ENCODE measurements at regions not wholly inside any gene's neighbourhood (a gene's known extent, or its start where the extent isn't known, plus 50 kb on each side); places are given as distances from the start of the nearest gene placed in this dataset.

GRCh38 chr3:194253270-194253669, 97.9 kb downstream of the CPN2 start:
- Histone ChIP-seq H3K9me3 (ENCODE audit: low read depth) (no peaks in the 10 kb centered on the region), H3K36me3 (replicated peaks; ENCODE audit: insufficient read depth, low read depth) (no peaks in the 10 kb centered on the region), H3K4me1 (ENCODE audit: insufficient read depth) (peaks cover 24% of the 10 kb centered on the region), H2AFZ (no peak overlapping the region), H3K27ac (no peak overlapping the region), H4K20me1 (ENCODE audit: insufficient read depth, poor library complexity, severe bottlenecking) (no peaks in the 10 kb centered on the region), H3K9me2 (replicated peaks; ENCODE audit: insufficient read depth) (no peaks in the 10 kb centered on the region), H3K4me3 (no peak overlapping the region), H3K4me2 (no peak overlapping the region), H3K79me2 (no peaks in the 10 kb centered on the region), H3K27me3 (no peaks in the 10 kb centered on the region)
- no peak for DNase-seq (ENCODE audit: low spot score)
- 85% methylated on average over 4 of the region's 4 CpGs for WGBS (ENCODE audit: low lambda C conversion rate, missing lambda C conversion rate)
- TF ChIP-seq EZH2phosphoT487 (IDR thresholded peaks at IDR 0.05; ENCODE audit: low read depth, severe bottlenecking, unreplicated experiment) (no peak), EZH2 (IDR thresholded peaks at IDR 0.05; ENCODE audit: borderline replicate concordance) (no peak), CTCF (IDR thresholded peaks at IDR 0.05; ENCODE audit: poor library complexity) (no peak)

- no peaks in the 10 kb centered on the region for H3K36me3 ChIP-seq (replicated peaks; ENCODE audit: insufficient read depth, low read depth)
- WGBS (ENCODE audit: low lambda C conversion rate, missing lambda C conversion rate): 91% methylated on average over 7 of the region's 7 CpGs
- no peak overlapping the region for H3K4me2 ChIP-seq
- no peaks in the 10 kb centered on the region for H3K27me3 ChIP-seq
- H3K9me3 ChIP-seq (ENCODE audit: low read depth): no peaks in the 10 kb centered on the region
- no peaks in the 10 kb centered on the region for H4K20me1 ChIP-seq (ENCODE audit: insufficient read depth, poor library complexity, severe bottlenecking)
- H3K4me1 ChIP-seq (ENCODE audit: insufficient read depth): peaks cover 21% of the 10 kb centered on the region
- no peaks in the 10 kb centered on the region for H3K9me2 ChIP-seq (replicated peaks; ENCODE audit: insufficient read depth)
- H3K79me2 ChIP-seq: no peaks in the 10 kb centered on the region
- no peak for TF ChIP-seq CTCF (IDR thresholded peaks at IDR 0.05; ENCODE audit: poor library complexity)
- no peak for TF ChIP-seq EZH2phosphoT487 (IDR thresholded peaks at IDR 0.05; ENCODE audit: low read depth, severe bottlenecking, unreplicated experiment)
- no peak for TF ChIP-seq EZH2 (IDR thresholded peaks at IDR 0.05; ENCODE audit: borderline replicate concordance)
- H3K4me3 ChIP-seq: no peak overlapping the region
- no peak overlapping the region for H3K27ac ChIP-seq
- H2AFZ ChIP-seq: no peak overlapping the region
- DNase-seq (ENCODE audit: low spot score): no peak
These were observed 97.1 kb downstream of the CPN2 start for GRCh38 chr3:194254040-194254439.

GRCh38 chr3:194255252-194256039, 95.7 kb downstream of the CPN2 start:
- no peaks in the 10 kb centered on the region for H3K9me2 ChIP-seq (replicated peaks; ENCODE audit: insufficient read depth)
- peak; percentile 60 for DNase-seq (ENCODE audit: low spot score)
- TF ChIP-seq EZH2phosphoT487 (IDR thresholded peaks at IDR 0.05; ENCODE audit: low read depth, severe bottlenecking, unreplicated experiment) (no peak), CTCF (IDR thresholded peaks at IDR 0.05; ENCODE audit: poor library complexity) (no peak), EZH2 (IDR thresholded peaks at IDR 0.05; ENCODE audit: borderline replicate concordance) (no peak)
- H3K4me1 ChIP-seq (ENCODE audit: insufficient read depth): peaks cover 8% of the 10 kb centered on the region
- no peak overlapping the region for H3K4me3 ChIP-seq
- no peaks in the 10 kb centered on the region for H3K79me2 ChIP-seq
- H3K27me3 ChIP-seq: no peaks in the 10 kb centered on the region
- H3K9me3 ChIP-seq (ENCODE audit: low read depth): no peaks in the 10 kb centered on the region
- H2AFZ ChIP-seq: no peak overlapping the region
- H3K27ac ChIP-seq: no peak overlapping the region
- H3K4me2 ChIP-seq: no peak overlapping the region
- H3K36me3 ChIP-seq (replicated peaks; ENCODE audit: insufficient read depth, low read depth): no peaks in the 10 kb centered on the region
- H4K20me1 ChIP-seq (ENCODE audit: insufficient read depth, poor library complexity, severe bottlenecking): no peaks in the 10 kb centered on the region
- WGBS (ENCODE audit: low lambda C conversion rate, missing lambda C conversion rate): 62% methylated on average over 19 of the region's 19 CpGs
